Heart left ventricle (tissue), 13 donors: ENCODE measurements at regions not wholly inside any gene's neighbourhood (a gene's known extent, or its start where the extent isn't known, plus 50 kb on each side); places are given as distances from the start of the nearest gene placed in this dataset.

Source experiments
- CTCF ChIP-seq, 12 donors: fragments of 200-600 bp; sonication (generic) in 4 of 12; IDR thresholded peaks; one replicate each; pipeline versions ENCODE4 v1.5.0 to v1.8.0; 2018 to 2022; ENCODE audit warnings: antibody characterized with exemption in 12 of 12, mild to moderate bottlenecking in 5 of 12
- POLR2A ChIP-seq, 2 donors: fragments of 450-650 bp; IDR thresholded peaks; one replicate each; pipeline ENCODE4 v1.6.1; 2017; ENCODE audit warnings: antibody characterized with exemption in 2 of 2, mild to moderate bottlenecking in 2 of 2, moderate library complexity in 2 of 2
- donor health status: ischemic (EF 13 %, LVEDD 7.1; RV severe dilation, severe dysfunction).
- donor health status: DM: no; HTN: yes; CAD: no.
- donor health status: DM: no; HTN: no; CAD: no.
- donor health status: ischemic (EF 25% LVEDD 6.9; RV normal size, moderate dysfunction).
- donor health status: ischemic (EF 25% LVEDD 5.7; RV mildly dilated, moderate dysfunction).
- donor health status: ischemic (EF 35%, LVEDD 5.7; RV mildly dilated, moderate dysfunction).
- donor health status: nonischemic (EF 11% LVEDD 7.7; RV severe dilation, severe dysfunction).
- donor health status: DM: yes; HTN: yes; CAD: no.
- donor health status: PGD.
- donor health status: ischemic (EF 29% LVEDD 5.4; RV normal size, mild dysfunction).
- donor health status: nonischemic (EF 23%, LVEDD 6.1; RV moderate dilation, normal function).

DNA sequence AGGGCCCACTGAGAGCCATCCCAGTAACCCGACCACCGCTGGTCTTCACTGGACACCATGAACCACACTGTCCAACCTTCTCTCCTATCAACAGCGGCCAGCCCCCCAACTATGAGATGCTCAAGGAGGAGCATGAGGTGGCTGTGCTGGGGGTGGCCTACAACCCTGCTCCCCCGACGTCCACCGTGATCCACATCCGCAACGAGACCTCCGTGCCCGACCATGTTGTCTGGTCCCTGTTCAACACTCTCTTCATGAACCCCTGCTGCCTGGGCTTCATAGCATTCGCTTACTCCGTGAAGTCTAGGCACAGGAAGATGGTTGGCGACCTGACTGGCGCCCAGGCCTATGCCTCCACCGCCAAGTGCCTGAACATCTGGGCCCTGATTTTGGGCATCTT, 423.8 kb upstream of the EPHA5 start:
- TF ChIP-seq POLR2A (IDR thresholded peaks at IDR 0.05) (no peak), CTCF (IDR thresholded peaks at IDR 0.05) (no peak)
